Adipocyte (in vitro differentiated cells): ENCODE measurements at regions not wholly inside any gene's neighbourhood (a gene's known extent, or its start where the extent isn't known, plus 50 kb on each side); places are given as distances from the start of the nearest gene placed in this dataset.

Experiments
- DNase-seq: peaks from one replicate; pipeline ENCODE4 v3.0.0-alpha.2; 2015; ENCODE audit warnings: low read depth
- H3K27me3 ChIP-seq: replicated peaks from 2 replicates; pipeline ENCODE4 v1.7.0; 2013; ENCODE audit warnings: mild to moderate bottlenecking, low read length, moderate library complexity; ENCODE audit not compliant: control insufficient read depth, insufficient read depth
- H3K36me3 ChIP-seq: 2 replicates; pipeline ENCODE4 v1.7.0; 2013; ENCODE audit warnings: low read length, mild to moderate bottlenecking, moderate library complexity; ENCODE audit not compliant: control insufficient read depth, insufficient read depth, severe bottlenecking
- H3K4me1 ChIP-seq: 2 replicates; pipeline ENCODE4 v1.7.0; 2013; ENCODE audit warnings: mild to moderate bottlenecking, low read length, moderate library complexity; ENCODE audit not compliant: control insufficient read depth, insufficient read depth
- H3K4me3 ChIP-seq: 2 replicates; pipeline ENCODE4 v1.7.0; 2013; ENCODE audit warnings: mild to moderate bottlenecking, low read length, moderate library complexity
- H3K9ac ChIP-seq: 2 replicates; pipeline ENCODE4 v1.7.0; 2013; ENCODE audit warnings: mild to moderate bottlenecking, low read length, moderate library complexity
- H3K9me3 ChIP-seq: 2 replicates; pipeline ENCODE4 v1.7.0; 2013; ENCODE audit warnings: mild to moderate bottlenecking, low read length, moderate library complexity; ENCODE audit not compliant: control insufficient read depth

DNA sequence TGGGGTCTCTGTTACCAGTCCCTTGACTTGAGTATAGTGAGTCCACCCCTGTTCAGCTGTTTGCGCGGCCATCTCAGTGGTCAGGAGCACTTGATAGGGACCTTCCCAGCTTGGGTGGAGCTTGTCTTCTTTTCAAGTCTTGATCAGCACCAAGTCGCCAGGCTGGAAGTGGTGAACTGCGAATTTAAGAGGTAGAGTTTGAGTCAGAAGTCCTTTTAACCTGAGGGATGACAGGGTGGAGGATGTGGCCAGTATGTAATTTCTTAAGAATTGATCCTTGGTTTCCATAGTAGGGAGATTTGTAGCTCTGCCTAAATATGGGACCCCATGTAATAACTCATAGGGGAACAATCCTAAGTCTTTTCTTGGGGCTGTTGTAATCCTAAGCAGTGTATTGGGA is 86.3 kb upstream of the XCR1 start:
- no peak for DNase-seq
- Histone ChIP-seq H3K9ac (no peak overlapping the region), H3K4me3 (no peak overlapping the region), H3K4me1 (peaks cover 58% of the 10 kb centered on the region), H3K36me3 (no peaks in the 10 kb centered on the region), H3K27me3 (no peaks in the 10 kb centered on the region), H3K9me3 (peaks cover 15% of the 10 kb centered on the region)

DNA sequence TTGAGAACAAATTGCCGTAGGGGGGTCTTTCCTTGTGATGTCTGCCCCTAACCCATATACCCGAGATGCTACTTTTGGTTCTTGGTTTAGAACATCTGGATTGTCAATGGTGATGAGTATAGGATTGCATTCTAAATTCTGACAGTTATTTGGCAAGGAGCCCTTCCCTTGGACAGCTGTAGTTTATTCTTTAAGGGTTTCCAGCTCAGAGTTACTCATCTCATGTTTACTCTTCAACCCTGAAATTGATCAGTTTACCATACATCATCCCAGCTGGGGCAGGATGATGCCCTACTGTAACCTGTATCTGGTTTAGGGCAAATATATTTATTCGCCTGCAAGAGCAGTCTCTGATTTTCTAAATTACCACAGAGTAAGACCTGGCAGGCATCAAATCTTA is 85.7 kb upstream of the XCR1 start:
- no peak for DNase-seq
- H3K4me1 ChIP-seq, result peaks cover 58% of the 10 kb centered on the region
- peaks cover 15% of the 10 kb centered on the region for H3K9me3 ChIP-seq
- H3K27me3 ChIP-seq, result no peaks in the 10 kb centered on the region
- no peaks in the 10 kb centered on the region for H3K36me3 ChIP-seq
- no peak overlapping the region for H3K9ac ChIP-seq
- H3K4me3 ChIP-seq, result no peak overlapping the region

GRCh38 chr3:46112296-46112695 is 85.0 kb upstream of the XCR1 start:
- no peaks in the 10 kb centered on the region for H3K27me3 ChIP-seq
- H3K9me3 ChIP-seq, result peaks cover 15% of the 10 kb centered on the region
- H3K36me3 ChIP-seq, result no peaks in the 10 kb centered on the region
- no peak for DNase-seq
- H3K4me1 ChIP-seq, result peaks cover 58% of the 10 kb centered on the region
- H3K9ac ChIP-seq, result no peak overlapping the region
- H3K4me3 ChIP-seq, result no peak overlapping the region

GRCh38 chr3:46110701-46111493 is 83.6 kb upstream of the XCR1 start:
- H3K36me3 ChIP-seq, result no peaks in the 10 kb centered on the region
- H3K4me3 ChIP-seq, result no peak overlapping the region
- peaks cover 15% of the 10 kb centered on the region for H3K9me3 ChIP-seq
- peaks cover 45% of the 10 kb centered on the region for H3K4me1 ChIP-seq
- H3K9ac ChIP-seq, result peak overlapping the region; percentile 42
- H3K27me3 ChIP-seq, result no peaks in the 10 kb centered on the region
- DNase-seq, result peak; percentile 17

GRCh38 chr3:46107682-46108081 is 80.4 kb upstream of the XCR1 start:
- H3K9me3 ChIP-seq, result no peaks in the 10 kb centered on the region
- no peak overlapping the region for H3K9ac ChIP-seq
- H3K4me1 ChIP-seq, result peaks cover 24% of the 10 kb centered on the region
- DNase-seq, result no peak
- no peaks in the 10 kb centered on the region for H3K27me3 ChIP-seq
- no peaks in the 10 kb centered on the region for H3K36me3 ChIP-seq
- no peak overlapping the region for H3K4me3 ChIP-seq

DNA sequence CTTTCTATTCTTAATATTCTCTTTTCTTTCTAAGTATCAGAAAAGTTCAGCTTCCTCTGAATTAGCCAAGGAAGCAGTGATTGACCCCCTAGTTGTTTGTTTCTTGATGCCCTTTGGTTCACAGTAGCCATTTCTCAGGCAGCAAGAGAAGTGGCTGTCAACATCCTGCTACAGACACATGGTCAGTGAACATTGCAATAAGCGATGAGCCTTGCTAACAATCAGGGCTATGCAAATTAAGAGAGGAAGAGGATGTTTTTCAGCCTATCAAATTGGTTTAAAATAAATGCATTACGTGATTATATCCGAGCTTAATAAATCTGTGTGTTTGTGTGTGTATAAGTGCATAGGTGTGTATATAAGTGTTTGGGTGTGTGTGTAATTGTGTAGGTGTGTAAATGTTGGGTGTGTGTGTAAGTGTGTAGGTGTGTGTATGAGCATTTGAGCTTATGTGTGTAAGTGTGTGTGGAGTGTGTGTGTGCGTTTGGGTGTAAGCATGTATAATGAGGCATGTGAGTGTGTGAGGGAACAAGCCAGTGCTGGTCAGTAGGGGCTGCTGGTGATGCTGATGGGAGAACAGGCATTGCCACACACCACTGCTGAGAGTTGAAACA is 78.1 kb upstream of the XCR1 start:
- H3K9me3 ChIP-seq, result peaks cover 5% of the 10 kb centered on the region
- H3K36me3 ChIP-seq, result no peaks in the 10 kb centered on the region
- no peaks in the 10 kb centered on the region for H3K27me3 ChIP-seq
- H3K4me3 ChIP-seq, result no peak overlapping the region
- H3K4me1 ChIP-seq, result peaks cover 7% of the 10 kb centered on the region
- no peak for DNase-seq
- H3K9ac ChIP-seq, result no peak overlapping the region

GRCh38 chr3:46104706-46105105 is 77.4 kb upstream of the XCR1 start:
- Histone ChIP-seq H3K9ac (no peak overlapping the region), H3K4me3 (no peak overlapping the region), H3K36me3 (no peaks in the 10 kb centered on the region), H3K9me3 (peaks cover 5% of the 10 kb centered on the region), H3K4me1 (peaks cover 6% of the 10 kb centered on the region), H3K27me3 (no peaks in the 10 kb centered on the region)
- DNase-seq, result no peak

GRCh38 chr3:46102780-46103130 is 75.5 kb upstream of the XCR1 start:
- Histone ChIP-seq H3K27me3 (no peaks in the 10 kb centered on the region), H3K4me3 (no peak overlapping the region), H3K4me1 (peaks cover 14% of the 10 kb centered on the region), H3K9me3 (peaks cover 5% of the 10 kb centered on the region), H3K9ac (no peak overlapping the region), H3K36me3 (no peaks in the 10 kb centered on the region)
- no peak for DNase-seq

DNA sequence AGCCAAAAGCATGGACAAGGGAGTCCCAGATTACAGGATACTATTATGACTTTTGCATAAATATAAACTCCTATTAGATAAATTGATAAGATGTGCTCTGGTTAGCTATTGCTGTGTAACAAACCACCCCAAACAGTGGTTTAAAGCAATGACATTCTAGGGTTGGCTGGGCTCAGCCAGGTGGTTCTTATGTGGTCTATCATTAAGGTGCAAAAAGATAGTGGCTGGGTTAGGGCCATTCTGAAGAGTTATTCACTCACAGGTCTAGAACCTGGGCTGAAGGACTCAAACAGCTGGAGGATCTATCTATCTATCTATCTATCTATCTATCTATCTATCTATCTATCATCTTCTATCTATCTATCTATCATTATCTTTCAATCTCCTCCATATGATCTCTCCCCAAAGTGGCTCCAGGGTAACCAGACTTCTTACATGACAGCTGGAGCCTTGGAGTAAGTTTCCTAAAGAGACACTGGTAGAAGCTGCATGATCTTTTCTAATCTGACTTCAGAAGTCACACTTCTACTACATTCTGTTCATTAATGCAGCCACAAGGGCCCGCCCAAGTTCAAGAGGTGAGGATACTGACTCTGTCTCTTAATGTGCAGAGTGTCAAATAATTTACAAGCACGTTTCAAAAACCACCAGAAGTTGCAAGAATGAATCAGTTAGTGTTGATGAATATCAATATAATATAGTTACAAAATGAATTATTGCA is 74.9 kb upstream of the XCR1 start:
- Histone ChIP-seq H3K27me3 (no peaks in the 10 kb centered on the region), H3K9ac (no peak overlapping the region), H3K9me3 (peaks cover 5% of the 10 kb centered on the region), H3K4me1 (peaks cover 19% of the 10 kb centered on the region), H3K4me3 (no peak overlapping the region), H3K36me3 (no peaks in the 10 kb centered on the region)
- DNase-seq, result no peak

DNA sequence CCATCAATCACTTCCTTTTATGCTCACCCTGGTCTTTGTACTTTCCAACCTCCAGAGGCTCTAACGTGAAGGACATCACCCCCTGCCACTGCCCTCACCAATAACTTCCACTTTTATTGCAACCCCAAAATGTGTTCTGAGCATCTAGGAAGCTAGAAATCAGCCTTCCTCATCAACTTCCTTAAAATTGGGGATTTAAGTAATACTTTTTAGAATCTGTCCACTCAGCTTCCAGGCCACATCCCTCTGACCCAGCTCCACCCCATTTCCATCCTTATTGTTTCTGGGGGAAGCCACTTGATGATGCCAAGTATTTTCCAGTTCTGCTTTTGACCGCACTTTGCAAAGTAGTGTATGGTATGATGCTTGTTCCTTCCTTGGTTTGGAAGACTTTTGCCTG is 73.5 kb upstream of the XCR1 start:
- Histone ChIP-seq H3K9me3 (peaks cover 5% of the 10 kb centered on the region), H3K4me1 (peaks cover 22% of the 10 kb centered on the region), H3K4me3 (no peak overlapping the region), H3K9ac (no peak overlapping the region), H3K27me3 (no peaks in the 10 kb centered on the region), H3K36me3 (no peaks in the 10 kb centered on the region)
- DNase-seq, result no peak

DNA sequence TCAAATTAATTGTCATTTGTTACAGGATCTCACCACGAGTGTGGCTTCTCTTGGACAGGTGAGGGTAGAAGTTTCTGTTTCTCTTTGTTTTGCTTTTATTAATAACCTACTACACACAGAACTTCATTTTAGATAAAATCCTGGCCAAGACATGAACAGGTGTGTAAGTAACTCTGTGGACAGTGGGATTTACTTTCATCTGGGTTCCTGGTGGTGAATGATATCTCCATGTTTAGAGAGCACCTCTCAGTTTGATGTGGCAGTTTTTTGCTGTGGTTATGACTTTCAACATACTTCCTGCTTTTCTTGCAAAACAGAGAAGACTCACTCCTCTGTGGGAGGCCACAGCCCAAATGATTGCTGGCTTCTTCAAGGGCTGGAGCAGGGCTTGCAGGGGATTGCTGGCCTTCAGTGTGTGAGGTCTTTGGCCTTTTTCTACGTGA is 71.1 kb upstream of the XCR1 start:
- H3K9ac ChIP-seq, result peak overlapping the region; percentile 77
- peaks cover 26% of the 10 kb centered on the region for H3K4me1 ChIP-seq
- peak overlapping the region; percentile 37 for H3K4me3 ChIP-seq
- H3K36me3 ChIP-seq, result no peaks in the 10 kb centered on the region
- DNase-seq, result peak; percentile 52
- no peaks in the 10 kb centered on the region for H3K27me3 ChIP-seq
- H3K9me3 ChIP-seq, result peaks cover 5% of the 10 kb centered on the region
